SU-DHL-6 (cell line): ENCODE measurements at regions not wholly inside any gene's neighbourhood (a gene's known extent, or its start where the extent isn't known, plus 50 kb on each side); places are given as distances from the start of the nearest gene placed in this dataset.

Source experiments
- H2AFZ ChIP-seq: fragments of 200-600 bp; sonication (generic); 2 replicates; pipeline ENCODE4 v1.6.1; 2014; ENCODE audit warnings: low read depth, mild to moderate bottlenecking, moderate library complexity, mixed read lengths, antibody characterized with exemption, low read length; ENCODE audit not compliant: severe bottlenecking
- H3F3A ChIP-seq: fragments of 200-600 bp; shearing (Covaris generic); 2 replicates; pipeline ENCODE4 v1.6.0; 2016; ENCODE audit warnings: antibody characterized with exemption, mild to moderate bottlenecking; ENCODE audit not compliant: insufficient read depth
- H3K27ac ChIP-seq: fragments of 200-600 bp; sonication (generic); 2 replicates; pipeline ENCODE4 v1.5.1; 2016; ENCODE audit warnings: low read depth, mild to moderate bottlenecking, low read length, moderate library complexity, mixed read lengths
- H3K27me3 ChIP-seq: fragments of 200-600 bp; sonication (generic), shearing (Covaris generic); 2 replicates; pipeline ENCODE4 v1.6.0; 2014; ENCODE audit warnings: mild to moderate bottlenecking, low read length
- H3K36me3 ChIP-seq: fragments of 200-600 bp; sonication (generic); 2 replicates; pipeline ENCODE4 v1.6.1; 2014; ENCODE audit warnings: mild to moderate bottlenecking, low read length, mixed read lengths
- H3K4me2 ChIP-seq: fragments of 300-600, 200-600 bp; shearing (Covaris generic), sonication (generic); 2 replicates; pipeline ENCODE4 v1.6.0; 2014; ENCODE audit warnings: low read length, low read depth, mild to moderate bottlenecking; ENCODE audit not compliant: poor library complexity, severe bottlenecking
- H3K4me3 ChIP-seq: fragments of 200-600 bp; sonication (generic); 2 replicates; pipeline ENCODE4 v1.5.1; 2014; ENCODE audit warnings: antibody characterized with exemption, low read length, mild to moderate bottlenecking, mixed read lengths; ENCODE audit not compliant: insufficient read depth, poor library complexity, severe bottlenecking
- H3K79me2 ChIP-seq: fragments of 200-600 bp; sonication (generic); 2 replicates; pipeline ENCODE4 v1.6.1; 2014; ENCODE audit warnings: mild to moderate bottlenecking, low read length, moderate library complexity; ENCODE audit not compliant: insufficient read depth
- H3K9ac ChIP-seq: fragments of 200-600 bp; sonication (generic); 2 replicates; pipeline ENCODE4 v1.7.0; 2014; ENCODE audit warnings: mild to moderate bottlenecking, low read length
- H3K9me2 ChIP-seq: fragments of 200-600 bp; sonication (generic); replicated peaks from 2 replicates; pipeline ENCODE4 v1.6.1; 2014; ENCODE audit warnings: low read length; ENCODE audit not compliant: insufficient read depth
- H3K9me3 ChIP-seq: fragments of 200-600 bp; sonication (generic); 2 replicates; pipeline ENCODE4 v1.6.1; 2014; ENCODE audit warnings: low read length, mixed read lengths; ENCODE audit not compliant: insufficient read depth
- H4K20me1 ChIP-seq: fragments of 200-600 bp; sonication (generic); 2 replicates; pipeline ENCODE4 v1.6.1; 2014; ENCODE audit warnings: low read depth, mild to moderate bottlenecking, antibody characterized with exemption, low read length, moderate library complexity, mixed read lengths
- CTCF ChIP-seq: fragments of 200-600 bp; sonication (generic); IDR thresholded peaks from one replicate; pipeline ENCODE4 v1.5.1; 2017; ENCODE audit warnings: antibody characterized with exemption, mild to moderate bottlenecking, low read length, moderate library complexity; ENCODE audit not compliant: insufficient read depth, poor library complexity, severe bottlenecking
- EZH2phosphoT487 ChIP-seq: fragments of 200-600 bp; sonication (generic), shearing (Covaris generic); conservative IDR thresholded peaks from 2 replicates; pipeline ENCODE4 v1.6.1; 2018; ENCODE audit warnings: mild to moderate bottlenecking, antibody characterized with exemption, low read length, moderate library complexity, mixed read lengths

DNA sequence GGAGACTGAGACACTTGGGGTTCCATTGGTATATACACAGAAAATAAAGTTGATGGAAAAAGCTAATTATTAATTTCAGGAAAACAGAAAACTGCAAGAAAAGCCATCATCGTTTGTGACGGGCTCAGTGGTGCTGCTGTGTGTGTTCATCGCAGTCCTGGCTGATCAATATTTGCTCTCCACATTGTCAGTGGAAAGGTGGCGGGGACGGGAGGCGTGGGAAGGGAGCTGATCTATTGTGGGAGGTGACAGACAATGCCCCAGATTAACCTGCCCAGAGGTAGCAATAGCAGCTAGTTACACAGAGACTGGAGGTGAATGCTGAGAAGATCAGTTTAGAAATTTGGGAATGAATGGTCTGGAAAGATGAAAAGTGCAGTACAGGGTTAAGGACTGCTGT, 50.0 kb upstream of the CTDP1 start:
- no peaks in the 10 kb centered on the region for H3K9me3 ChIP-seq
- no peaks in the 10 kb centered on the region for H4K20me1 ChIP-seq

More for the DNA sequence above, 50.0 kb upstream of the CTDP1 start:
- Histone ChIP-seq H3F3A (peaks cover 4% of the 10 kb centered on the region; the same call in 1 of the 2 replicates), H3K9me2 (no peaks in the 10 kb centered on the region), H3K79me2 (no peaks in the 10 kb centered on the region), H3K9ac (no peak overlapping the region), H3K4me2 (no peak overlapping the region), H2AFZ (no peak overlapping the region), H3K36me3 (no peaks in the 10 kb centered on the region), H3K4me3 (no peak overlapping the region), H3K27ac (no peak overlapping the region), H3K27me3 (no peaks in the 10 kb centered on the region)
- TF ChIP-seq EZH2phosphoT487 (no peak), CTCF (no peak)
